ENCODE measurements at regions not wholly inside any gene's neighbourhood (a gene's known extent, or its start where the extent isn't known, plus 50 kb on each side); places are given as distances from the start of the nearest gene placed in this dataset.

- TF ChIP-seq, protein P1, sequence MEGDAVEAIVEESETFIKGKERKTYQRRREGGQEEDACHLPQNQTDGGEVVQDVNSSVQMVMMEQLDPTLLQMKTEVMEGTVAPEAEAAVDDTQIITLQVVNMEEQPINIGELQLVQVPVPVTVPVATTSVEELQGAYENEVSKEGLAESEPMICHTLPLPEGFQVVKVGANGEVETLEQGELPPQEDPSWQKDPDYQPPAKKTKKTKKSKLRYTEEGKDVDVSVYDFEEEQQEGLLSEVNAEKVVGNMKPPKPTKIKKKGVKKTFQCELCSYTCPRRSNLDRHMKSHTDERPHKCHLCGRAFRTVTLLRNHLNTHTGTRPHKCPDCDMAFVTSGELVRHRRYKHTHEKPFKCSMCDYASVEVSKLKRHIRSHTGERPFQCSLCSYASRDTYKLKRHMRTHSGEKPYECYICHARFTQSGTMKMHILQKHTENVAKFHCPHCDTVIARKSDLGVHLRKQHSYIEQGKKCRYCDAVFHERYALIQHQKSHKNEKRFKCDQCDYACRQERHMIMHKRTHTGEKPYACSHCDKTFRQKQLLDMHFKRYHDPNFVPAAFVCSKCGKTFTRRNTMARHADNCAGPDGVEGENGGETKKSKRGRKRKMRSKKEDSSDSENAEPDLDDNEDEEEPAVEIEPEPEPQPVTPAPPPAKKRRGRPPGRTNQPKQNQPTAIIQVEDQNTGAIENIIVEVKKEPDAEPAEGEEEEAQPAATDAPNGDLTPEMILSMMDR (IDR thresholded peaks at IDR 0.05), result no peak
- no peak for TF ChIP-seq POLR2A (IDR thresholded peaks at IDR 0.05)
- TF ChIP-seq EP300 (IDR thresholded peaks at IDR 0.05), result no peak
Measured at GRCh38 chr9:115747731-115748130, 405.9 kb upstream of the PAPPA start.
